IMR-90 (cell line): ENCODE measurements at regions not wholly inside any gene's neighbourhood (a gene's known extent, or its start where the extent isn't known, plus 50 kb on each side); places are given as distances from the start of the nearest gene placed in this dataset.

Source experiments
- ATAC-seq: fragments of 200-7000 bp; cut with Tn5 transposase; 2 replicates; pipeline ENCODE4 v1.9.1; 2020; ENCODE audit warnings: low read depth, mild to moderate bottlenecking, moderate library complexity
- BruUV-seq: library from RNA; stranded (reverse); fragments of 400-500 nt; replicated peaks from 2 replicates; lab custom pipeline; 2021; lab: Mats Ljungman, UMichigan
- CTCF ChIA-PET: fragments of 300-600 bp; formaldehyde crosslinking; extraction: SDS; loops from one replicate; lab custom pipeline; 2021; ENCODE audit warnings: antibody characterized with exemption; lab: Yijun Ruan, JAX
- POLR2A ChIA-PET: fragments of 300-600 bp; sonication (Branson Sonifier 250); formaldehyde crosslinking; loops from one replicate; lab custom pipeline; 2022; ENCODE audit warnings: antibody characterized with exemption; ENCODE audit not compliant: unreplicated experiment; lab: Charles Lee
- DNase-seq: peaks from one replicate; pipeline ENCODE4 v3.0.0; 2013
- H2AFZ ChIP-seq: replicated peaks from 2 replicates; pipeline ENCODE3; 2013; ENCODE audit warnings: low read length, mild to moderate bottlenecking; ENCODE audit not compliant: poor library complexity
- H2AK5ac ChIP-seq: 2 replicates; pipeline ENCODE4 v1.6.1; 2013; ENCODE audit warnings: low read depth, low read length, inconsistent platforms
- H2AK9ac ChIP-seq: replicated peaks from 2 replicates; pipeline ENCODE3; 2013; ENCODE audit warnings: mild to moderate bottlenecking, low read depth, low read length, moderate library complexity; ENCODE audit not compliant: poor library complexity
- H2BK120ac ChIP-seq: 2 replicates; pipeline ENCODE4 v1.6.1; 2013; ENCODE audit warnings: low read depth, low read length, inconsistent platforms
- H2BK15ac ChIP-seq: 3 replicates; pipeline ENCODE4 v1.6.1; 2013; ENCODE audit warnings: low read depth, low read length, inconsistent platforms
- H2BK20ac ChIP-seq: 2 replicates; pipeline ENCODE4 v1.6.1; 2013; ENCODE audit warnings: low read depth, mild to moderate bottlenecking, inconsistent platforms, low read length, moderate library complexity
- H2BK5ac ChIP-seq: 2 replicates; pipeline ENCODE4 v1.6.1; 2013; ENCODE audit warnings: mild to moderate bottlenecking, low read depth, low read length, inconsistent platforms; ENCODE audit not compliant: poor library complexity, severe bottlenecking
- H3K14ac ChIP-seq: replicated peaks from 2 replicates; pipeline ENCODE4 v1.6.1; 2013; ENCODE audit warnings: low read depth, low read length, inconsistent platforms
- H3K18ac ChIP-seq: 2 replicates; pipeline ENCODE4 v1.6.1; 2013; ENCODE audit warnings: low read depth, low read length, control low read depth
- H3K23ac ChIP-seq: 2 replicates; pipeline ENCODE4 v1.6.1; 2013; ENCODE audit warnings: low read depth, low read length, inconsistent platforms
- H3K27ac ChIP-seq: 2 replicates; pipeline ENCODE4 v1.5.1; 2013; ENCODE audit warnings: mild to moderate bottlenecking, control low read depth, low read length; ENCODE audit not compliant: insufficient read depth
- H3K27me3 ChIP-seq: 2 replicates; pipeline ENCODE4 v1.6.1; 2013; ENCODE audit warnings: low read length; ENCODE audit not compliant: control insufficient read depth, insufficient read depth
- H3K36me3 ChIP-seq: 2 replicates; pipeline ENCODE4 v1.6.1; 2013; ENCODE audit warnings: low read length, mixed read lengths; ENCODE audit not compliant: control insufficient read depth, insufficient read depth
- H3K4ac ChIP-seq: 2 replicates; pipeline ENCODE4 v1.6.1; 2013; ENCODE audit warnings: low read depth, low read length, inconsistent platforms
- H3K4me1 ChIP-seq: 2 replicates; pipeline ENCODE4 v1.6.1; 2013; ENCODE audit warnings: low read length, mixed read lengths; ENCODE audit not compliant: control insufficient read depth, insufficient read depth
- H3K4me2 ChIP-seq: 2 replicates; pipeline ENCODE4 v1.6.1; 2013; ENCODE audit warnings: low read depth, mild to moderate bottlenecking, control low read depth, low read length, moderate library complexity
- H3K4me3 ChIP-seq: 2 replicates; pipeline ENCODE4 v1.5.1; 2013; ENCODE audit warnings: low read depth, mild to moderate bottlenecking, control low read depth, low read length, moderate library complexity; ENCODE audit not compliant: insufficient read depth
- H3K56ac ChIP-seq: 2 replicates; pipeline ENCODE4 v1.6.1; 2013; ENCODE audit warnings: low read length, inconsistent platforms; ENCODE audit not compliant: insufficient read depth; ENCODE audit errors: extremely low read depth
- H3K79me1 ChIP-seq, 2 experiments: 2 replicates each; pipeline ENCODE4 v1.6.1; 2013; ENCODE audit warnings: low read length in 2 of 2, inconsistent platforms in 1 of 2, low read depth in 1 of 2
- H3K9ac ChIP-seq: 2 replicates; pipeline ENCODE4 v1.6.1; 2013; ENCODE audit warnings: low read depth, low read length, control low read depth
- H3K9me1 ChIP-seq: 2 replicates; pipeline ENCODE4 v1.6.1; 2013; ENCODE audit warnings: low read length, inconsistent platforms; ENCODE audit not compliant: insufficient read depth
- H3K9me3 ChIP-seq: 2 replicates; pipeline ENCODE4 v1.6.1; 2013; ENCODE audit warnings: low read length; ENCODE audit not compliant: control insufficient read depth, insufficient read depth
- H4K20me1 ChIP-seq: 2 replicates; pipeline ENCODE4 v1.6.1; 2013; ENCODE audit warnings: low read length, inconsistent platforms; ENCODE audit not compliant: insufficient read depth
- H4K5ac ChIP-seq: 2 replicates; pipeline ENCODE4 v1.6.1; 2013; ENCODE audit warnings: mild to moderate bottlenecking, low read depth, low read length, control low read depth
- H4K8ac ChIP-seq, 2 experiments: 2 replicates each; pipeline ENCODE4 v1.6.1; 2013; ENCODE audit warnings: low read depth in 2 of 2, low read length in 2 of 2, control low read depth in 1 of 2, inconsistent platforms in 1 of 2
- H4K91ac ChIP-seq: 2 replicates; pipeline ENCODE4 v1.6.1; 2013; ENCODE audit warnings: low read depth, low read length, inconsistent platforms; ENCODE audit not compliant: insufficient read depth
- BHLHE40 ChIP-seq: fragments of 150-350 bp; IDR thresholded peaks from 2 replicates; pipeline ENCODE4 v1.6.1; 2016; ENCODE audit warnings: mild to moderate bottlenecking, low read depth, low read length
- CHD1 ChIP-seq: IDR thresholded peaks from 2 replicates; pipeline ENCODE4 v1.6.1; 2012; ENCODE audit warnings: low read depth, low read length, improper control_type of control experiment
- ELK1 ChIP-seq: fragments of 150-350 bp; IDR thresholded peaks from 2 replicates; pipeline ENCODE4 v1.6.1; 2016; ENCODE audit warnings: low read depth, mild to moderate bottlenecking, low read length, moderate library complexity, borderline replicate concordance
- FOS ChIP-seq: fragments of 150-350 bp; IDR thresholded peaks from 2 replicates; pipeline ENCODE4 v1.6.1; 2016; ENCODE audit warnings: low read depth, low read length
- MAZ ChIP-seq: IDR thresholded peaks from 2 replicates; pipeline ENCODE4 v1.6.1; 2012; ENCODE audit warnings: low read depth, mild to moderate bottlenecking, low read length, improper control_type of control experiment, moderate library complexity, borderline replicate concordance
- MXI1 ChIP-seq: IDR thresholded peaks from 2 replicates; pipeline ENCODE4 v1.6.1; 2012; ENCODE audit warnings: low read depth, mild to moderate bottlenecking, low read length, moderate library complexity, borderline replicate concordance
- NFE2L2 ChIP-seq: fragments of 150-350 bp; IDR thresholded peaks from 2 replicates; pipeline ENCODE4 v1.6.1; 2016; ENCODE audit warnings: low read depth, mild to moderate bottlenecking, low read length
- POLR2A ChIP-seq: IDR thresholded peaks from 2 replicates; pipeline ENCODE4 v1.6.1; 2012; ENCODE audit warnings: mild to moderate bottlenecking, low read depth, low read length
- RAD21 ChIP-seq: IDR thresholded peaks from 2 replicates; pipeline ENCODE4 v1.6.1; 2012; ENCODE audit warnings: low read length, improper control_type of control experiment
- RFX5 ChIP-seq: IDR thresholded peaks from 2 replicates; pipeline ENCODE4 v1.8.0; 2012; ENCODE audit warnings: low read depth, mild to moderate bottlenecking, low read length, moderate library complexity
- SMC3 ChIP-seq: fragments of 150-350 bp; IDR thresholded peaks from 2 replicates; pipeline ENCODE4 v1.6.1; 2016; ENCODE audit warnings: low read depth, mild to moderate bottlenecking, antibody characterized with exemption, low read length, moderate library complexity
- USF2 ChIP-seq: fragments of 150-350 bp; IDR thresholded peaks from 2 replicates; pipeline ENCODE4 v1.6.1; 2017; ENCODE audit warnings: mild to moderate bottlenecking, antibody characterized with exemption, low read length, low read depth
- WGBS, 2 experiments: methylation state at CpG; one replicate each; pipeline versions ENCODE4 v1.1.5 to v1.1.7; 2013; ENCODE audit warnings: missing lambda C conversion rate in 2 of 2; ENCODE audit not compliant: insufficient read length in 1 of 2; ENCODE audit errors: extremely low coverage in 2 of 2; 5-methylcytosine and 5-hydroxymethylcytosine counted together
- dilution Hi-C: fragments of 300-500 bp; cut with HindIII; formaldehyde crosslinking; loops from one replicate; pipeline ENCODE4 v1.14.3; 2018; ENCODE audit warnings: low sequenced_read_pairs; ENCODE audit not compliant: unreplicated experiment
- in situ Hi-C: fragments of 300-500 bp; cut with MboI; formaldehyde crosslinking; loops from 3 replicates; pipeline ENCODE4 v1.14.3; 2019; ENCODE audit warnings: low sequenced_read_pairs, inconsistent platforms, mixed read lengths
- intact Hi-C: fragments of 100-400 bp; cut with micrococcal nuclease; formaldehyde crosslinking; loops from 2 replicates; pipeline ENCODE4 v1.10.0; 2022
- TF ChIP-seq, protein P1 (sequence below): conservative IDR thresholded peaks from 2 replicates; pipeline ENCODE4 v1.5.1; 2012; ENCODE audit warnings: mild to moderate bottlenecking, low read depth, low read length, improper control_type of control experiment

GRCh38 chr12:45648070-45648469 lies 81.4 kb upstream of the ARID2 start:
- CTCF ChIA-PET = no interaction called here
- H3K4me1 ChIP-seq = no peaks in the 10 kb centered on the region
- H3K9me3 ChIP-seq = no peaks in the 10 kb centered on the region
- no peak overlapping the region for H3K14ac ChIP-seq
- no peak overlapping the region for H2AK5ac ChIP-seq
- no peak overlapping the region for H3K18ac ChIP-seq
- H2AK9ac ChIP-seq = no peak overlapping the region
- H3K4ac ChIP-seq = no peak overlapping the region
- H3K27ac ChIP-seq = no peak overlapping the region
- H3K4me2 ChIP-seq = no peak overlapping the region
- no peak for ATAC-seq
- no peak overlapping the region for H2AFZ ChIP-seq
- WGBS, 2 experiments = 67% methylated on average over 1 of the region's 3 CpGs; no CpG with 5 or more reads in 1 of the 2 experiments
- BruUV-seq = no TSS peak
- dilution Hi-C loops (no loop called here), intact Hi-C loops (no loop called here), in situ Hi-C loops (no loop called here)
- H3K9ac ChIP-seq = no peak overlapping the region
- no peak overlapping the region for H2BK120ac ChIP-seq
- no peak overlapping the region for H3K4me3 ChIP-seq
- H3K36me3 ChIP-seq = no peaks in the 10 kb centered on the region
- H4K20me1 ChIP-seq = no peaks in the 10 kb centered on the region
- no peak overlapping the region for H4K8ac ChIP-seq
- no peak overlapping the region for H4K91ac ChIP-seq
- no peak overlapping the region for H2BK15ac ChIP-seq
- H3K23ac ChIP-seq = no peak overlapping the region
- no peak overlapping the region for H2BK5ac ChIP-seq
- H3K9me1 ChIP-seq = no peaks in the 10 kb centered on the region
- POLR2A ChIA-PET = no interaction called here
- TF ChIP-seq SMC3 (no peak), MAZ (no peak), POLR2A (no peak), RAD21 (no peak), NFE2L2 (no peak), ELK1 (no peak), USF2 (no peak), BHLHE40 (no peak), FOS (no peak), MXI1 (no peak), RFX5 (no peak), CHD1 (no peak)
- TF ChIP-seq, protein P1, sequence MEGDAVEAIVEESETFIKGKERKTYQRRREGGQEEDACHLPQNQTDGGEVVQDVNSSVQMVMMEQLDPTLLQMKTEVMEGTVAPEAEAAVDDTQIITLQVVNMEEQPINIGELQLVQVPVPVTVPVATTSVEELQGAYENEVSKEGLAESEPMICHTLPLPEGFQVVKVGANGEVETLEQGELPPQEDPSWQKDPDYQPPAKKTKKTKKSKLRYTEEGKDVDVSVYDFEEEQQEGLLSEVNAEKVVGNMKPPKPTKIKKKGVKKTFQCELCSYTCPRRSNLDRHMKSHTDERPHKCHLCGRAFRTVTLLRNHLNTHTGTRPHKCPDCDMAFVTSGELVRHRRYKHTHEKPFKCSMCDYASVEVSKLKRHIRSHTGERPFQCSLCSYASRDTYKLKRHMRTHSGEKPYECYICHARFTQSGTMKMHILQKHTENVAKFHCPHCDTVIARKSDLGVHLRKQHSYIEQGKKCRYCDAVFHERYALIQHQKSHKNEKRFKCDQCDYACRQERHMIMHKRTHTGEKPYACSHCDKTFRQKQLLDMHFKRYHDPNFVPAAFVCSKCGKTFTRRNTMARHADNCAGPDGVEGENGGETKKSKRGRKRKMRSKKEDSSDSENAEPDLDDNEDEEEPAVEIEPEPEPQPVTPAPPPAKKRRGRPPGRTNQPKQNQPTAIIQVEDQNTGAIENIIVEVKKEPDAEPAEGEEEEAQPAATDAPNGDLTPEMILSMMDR = no peak
- no peaks in the 10 kb centered on the region for H3K79me1 ChIP-seq
- H2BK20ac ChIP-seq = no peak overlapping the region
- no peak overlapping the region for H3K56ac ChIP-seq
- no peak overlapping the region for H4K5ac ChIP-seq
- DNase-seq = no peak
- H3K27me3 ChIP-seq = no peaks in the 10 kb centered on the region
